IMR-90 (cell line): ENCODE measurements at regions not wholly inside any gene's neighbourhood (a gene's known extent, or its start where the extent isn't known, plus 50 kb on each side); places are given as distances from the start of the nearest gene placed in this dataset.

Source experiments
- ATAC-seq: fragments of 200-7000 bp; cut with Tn5 transposase; 2 replicates; pipeline ENCODE4 v1.9.1; 2020; ENCODE audit warnings: low read depth, mild to moderate bottlenecking, moderate library complexity
- BruUV-seq: library from RNA; stranded (reverse); fragments of 400-500 nt; replicated peaks from 2 replicates; lab custom pipeline; 2021; lab: Mats Ljungman, UMichigan
- CTCF ChIA-PET: fragments of 300-600 bp; formaldehyde crosslinking; extraction: SDS; loops from one replicate; lab custom pipeline; 2021; ENCODE audit warnings: antibody characterized with exemption; lab: Yijun Ruan, JAX
- POLR2A ChIA-PET: fragments of 300-600 bp; sonication (Branson Sonifier 250); formaldehyde crosslinking; loops from one replicate; lab custom pipeline; 2022; ENCODE audit warnings: antibody characterized with exemption; ENCODE audit not compliant: unreplicated experiment; lab: Charles Lee
- DNase-seq: peaks from one replicate; pipeline ENCODE4 v3.0.0; 2013
- H2AFZ ChIP-seq: replicated peaks from 2 replicates; pipeline ENCODE3; 2013; ENCODE audit warnings: low read length, mild to moderate bottlenecking; ENCODE audit not compliant: poor library complexity
- H2AK5ac ChIP-seq: 2 replicates; pipeline ENCODE4 v1.6.1; 2013; ENCODE audit warnings: low read depth, low read length, inconsistent platforms
- H2AK9ac ChIP-seq: replicated peaks from 2 replicates; pipeline ENCODE3; 2013; ENCODE audit warnings: mild to moderate bottlenecking, low read depth, low read length, moderate library complexity; ENCODE audit not compliant: poor library complexity
- H2BK120ac ChIP-seq: 2 replicates; pipeline ENCODE4 v1.6.1; 2013; ENCODE audit warnings: low read depth, low read length, inconsistent platforms
- H2BK15ac ChIP-seq: 3 replicates; pipeline ENCODE4 v1.6.1; 2013; ENCODE audit warnings: low read depth, low read length, inconsistent platforms
- H2BK20ac ChIP-seq: 2 replicates; pipeline ENCODE4 v1.6.1; 2013; ENCODE audit warnings: low read depth, mild to moderate bottlenecking, inconsistent platforms, low read length, moderate library complexity
- H2BK5ac ChIP-seq: 2 replicates; pipeline ENCODE4 v1.6.1; 2013; ENCODE audit warnings: mild to moderate bottlenecking, low read depth, low read length, inconsistent platforms; ENCODE audit not compliant: poor library complexity, severe bottlenecking
- H3K14ac ChIP-seq: replicated peaks from 2 replicates; pipeline ENCODE4 v1.6.1; 2013; ENCODE audit warnings: low read depth, low read length, inconsistent platforms
- H3K18ac ChIP-seq: 2 replicates; pipeline ENCODE4 v1.6.1; 2013; ENCODE audit warnings: low read depth, low read length, control low read depth
- H3K23ac ChIP-seq: 2 replicates; pipeline ENCODE4 v1.6.1; 2013; ENCODE audit warnings: low read depth, low read length, inconsistent platforms
- H3K27ac ChIP-seq: 2 replicates; pipeline ENCODE4 v1.5.1; 2013; ENCODE audit warnings: mild to moderate bottlenecking, control low read depth, low read length; ENCODE audit not compliant: insufficient read depth
- H3K27me3 ChIP-seq: 2 replicates; pipeline ENCODE4 v1.6.1; 2013; ENCODE audit warnings: low read length; ENCODE audit not compliant: control insufficient read depth, insufficient read depth
- H3K36me3 ChIP-seq: 2 replicates; pipeline ENCODE4 v1.6.1; 2013; ENCODE audit warnings: low read length, mixed read lengths; ENCODE audit not compliant: control insufficient read depth, insufficient read depth
- H3K4ac ChIP-seq: 2 replicates; pipeline ENCODE4 v1.6.1; 2013; ENCODE audit warnings: low read depth, low read length, inconsistent platforms
- H3K4me1 ChIP-seq: 2 replicates; pipeline ENCODE4 v1.6.1; 2013; ENCODE audit warnings: low read length, mixed read lengths; ENCODE audit not compliant: control insufficient read depth, insufficient read depth
- H3K4me2 ChIP-seq: 2 replicates; pipeline ENCODE4 v1.6.1; 2013; ENCODE audit warnings: low read depth, mild to moderate bottlenecking, control low read depth, low read length, moderate library complexity
- H3K4me3 ChIP-seq: 2 replicates; pipeline ENCODE4 v1.5.1; 2013; ENCODE audit warnings: low read depth, mild to moderate bottlenecking, control low read depth, low read length, moderate library complexity; ENCODE audit not compliant: insufficient read depth
- H3K56ac ChIP-seq: 2 replicates; pipeline ENCODE4 v1.6.1; 2013; ENCODE audit warnings: low read length, inconsistent platforms; ENCODE audit not compliant: insufficient read depth; ENCODE audit errors: extremely low read depth
- H3K79me1 ChIP-seq, 2 experiments: 2 replicates each; pipeline ENCODE4 v1.6.1; 2013; ENCODE audit warnings: low read length in 2 of 2, inconsistent platforms in 1 of 2, low read depth in 1 of 2
- H3K9ac ChIP-seq: 2 replicates; pipeline ENCODE4 v1.6.1; 2013; ENCODE audit warnings: low read depth, low read length, control low read depth
- H3K9me1 ChIP-seq: 2 replicates; pipeline ENCODE4 v1.6.1; 2013; ENCODE audit warnings: low read length, inconsistent platforms; ENCODE audit not compliant: insufficient read depth
- H3K9me3 ChIP-seq: 2 replicates; pipeline ENCODE4 v1.6.1; 2013; ENCODE audit warnings: low read length; ENCODE audit not compliant: control insufficient read depth, insufficient read depth
- H4K20me1 ChIP-seq: 2 replicates; pipeline ENCODE4 v1.6.1; 2013; ENCODE audit warnings: low read length, inconsistent platforms; ENCODE audit not compliant: insufficient read depth
- H4K5ac ChIP-seq: 2 replicates; pipeline ENCODE4 v1.6.1; 2013; ENCODE audit warnings: mild to moderate bottlenecking, low read depth, low read length, control low read depth
- H4K8ac ChIP-seq, 2 experiments: 2 replicates each; pipeline ENCODE4 v1.6.1; 2013; ENCODE audit warnings: low read depth in 2 of 2, low read length in 2 of 2, control low read depth in 1 of 2, inconsistent platforms in 1 of 2
- H4K91ac ChIP-seq: 2 replicates; pipeline ENCODE4 v1.6.1; 2013; ENCODE audit warnings: low read depth, low read length, inconsistent platforms; ENCODE audit not compliant: insufficient read depth
- BHLHE40 ChIP-seq: fragments of 150-350 bp; IDR thresholded peaks from 2 replicates; pipeline ENCODE4 v1.6.1; 2016; ENCODE audit warnings: mild to moderate bottlenecking, low read depth, low read length
- CEBPB ChIP-seq: IDR thresholded peaks from 2 replicates; pipeline ENCODE4 v1.6.1; 2012; ENCODE audit warnings: low read depth, low read length, improper control_type of control experiment
- CHD1 ChIP-seq: IDR thresholded peaks from 2 replicates; pipeline ENCODE4 v1.6.1; 2012; ENCODE audit warnings: low read depth, low read length, improper control_type of control experiment
- FOS ChIP-seq: fragments of 150-350 bp; IDR thresholded peaks from 2 replicates; pipeline ENCODE4 v1.6.1; 2016; ENCODE audit warnings: low read depth, low read length
- MAFK ChIP-seq: IDR thresholded peaks from 2 replicates; pipeline ENCODE4 v1.6.1; 2012; ENCODE audit warnings: low read depth, low read length, improper control_type of control experiment
- RCOR1 ChIP-seq: IDR thresholded peaks from 2 replicates; pipeline ENCODE4 v1.6.1; 2012; ENCODE audit warnings: mild to moderate bottlenecking, low read length, improper control_type of control experiment; ENCODE audit not compliant: insufficient replicate concordance
- RFX5 ChIP-seq: IDR thresholded peaks from 2 replicates; pipeline ENCODE4 v1.8.0; 2012; ENCODE audit warnings: low read depth, mild to moderate bottlenecking, low read length, moderate library complexity
- SMC3 ChIP-seq: fragments of 150-350 bp; IDR thresholded peaks from 2 replicates; pipeline ENCODE4 v1.6.1; 2016; ENCODE audit warnings: low read depth, mild to moderate bottlenecking, antibody characterized with exemption, low read length, moderate library complexity
- WGBS, 2 experiments: methylation state at CpG; one replicate each; pipeline versions ENCODE4 v1.1.5 to v1.1.7; 2013; ENCODE audit warnings: missing lambda C conversion rate in 2 of 2; ENCODE audit not compliant: insufficient read length in 1 of 2; ENCODE audit errors: extremely low coverage in 2 of 2; 5-methylcytosine and 5-hydroxymethylcytosine counted together
- dilution Hi-C: fragments of 300-500 bp; cut with HindIII; formaldehyde crosslinking; loops from one replicate; pipeline ENCODE4 v1.14.3; 2018; ENCODE audit warnings: low sequenced_read_pairs; ENCODE audit not compliant: unreplicated experiment
- in situ Hi-C: fragments of 300-500 bp; cut with MboI; formaldehyde crosslinking; loops from 3 replicates; pipeline ENCODE4 v1.14.3; 2019; ENCODE audit warnings: low sequenced_read_pairs, inconsistent platforms, mixed read lengths
- intact Hi-C: fragments of 100-400 bp; cut with micrococcal nuclease; formaldehyde crosslinking; loops from 2 replicates; pipeline ENCODE4 v1.10.0; 2022
- TF ChIP-seq, protein P1 (sequence below): fragments of 150-350 bp; IDR thresholded peaks from 2 replicates; pipeline ENCODE4 v1.6.1; 2017; ENCODE audit warnings: mild to moderate bottlenecking, antibody characterized with exemption, low read length, low read depth
- TF ChIP-seq, protein P2 (sequence below): fragments of 150-350 bp; IDR thresholded peaks from 2 replicates; pipeline ENCODE4 v1.6.1; 2016; ENCODE audit warnings: low read depth, mild to moderate bottlenecking, low read length, moderate library complexity, borderline replicate concordance
- TF ChIP-seq, protein P3 (sequence below): conservative IDR thresholded peaks from 2 replicates; pipeline ENCODE4 v1.5.1; 2012; ENCODE audit warnings: mild to moderate bottlenecking, low read depth, low read length, improper control_type of control experiment

DNA sequence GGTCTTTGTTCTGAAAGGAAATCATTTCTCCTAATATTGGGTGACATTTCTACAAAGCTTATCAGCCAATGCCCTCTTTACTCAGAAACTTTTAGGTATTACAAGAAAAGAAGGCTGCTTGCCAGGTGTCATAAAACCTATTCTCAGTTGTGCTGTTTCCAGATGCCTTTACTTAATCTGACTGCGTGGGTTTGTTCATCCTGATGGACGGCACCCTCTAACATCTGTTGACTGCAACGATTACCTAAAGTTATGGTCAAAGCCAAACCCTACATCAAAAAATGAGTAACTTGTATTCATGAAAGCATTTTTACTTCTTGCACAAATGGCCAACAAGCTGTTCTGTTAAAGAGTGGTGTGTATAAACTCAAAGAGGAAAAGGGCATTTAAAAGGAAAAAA, 207.7 kb upstream of the PDZRN3 start:
- DNase-seq (no peak), ATAC-seq (no peak)
- dilution Hi-C loops (no loop called here), in situ Hi-C loops (no loop called here), intact Hi-C loops (no loop called here)
- Histone ChIP-seq H2AK9ac (no peak overlapping the region), H4K5ac (no peak overlapping the region), H3K4ac (no peak overlapping the region), H3K4me3 (no peak overlapping the region), H4K20me1 (no peaks in the 10 kb centered on the region), H3K9ac (no peak overlapping the region), H3K4me1 (no peaks in the 10 kb centered on the region), H3K14ac (no peak overlapping the region), H3K27ac (no peak overlapping the region), H4K8ac (no peak overlapping the region), H2BK15ac (no peak overlapping the region), H3K9me3 (peaks cover 6% of the 10 kb centered on the region), H4K91ac (no peak overlapping the region), H2BK20ac (no peak overlapping the region), H3K9me1 (no peaks in the 10 kb centered on the region), H3K56ac (no peak overlapping the region), H3K4me2 (no peak overlapping the region), H3K18ac (no peak overlapping the region), H3K36me3 (no peaks in the 10 kb centered on the region), H2AK5ac (no peak overlapping the region), H2BK5ac (no peak overlapping the region), H3K27me3 (no peaks in the 10 kb centered on the region; the same call in 1 of the 2 replicates), H3K79me1 (no peaks in the 10 kb centered on the region), H3K23ac (no peak overlapping the region), H2BK120ac (no peak overlapping the region), H2AFZ (no peak overlapping the region)
- ChIA-PET CTCF (no interaction called here), POLR2A (no interaction called here)
- WGBS, 2 experiments = no CpG with 5 or more reads among the region's 3 CpGs
- TF ChIP-seq, protein P1, sequence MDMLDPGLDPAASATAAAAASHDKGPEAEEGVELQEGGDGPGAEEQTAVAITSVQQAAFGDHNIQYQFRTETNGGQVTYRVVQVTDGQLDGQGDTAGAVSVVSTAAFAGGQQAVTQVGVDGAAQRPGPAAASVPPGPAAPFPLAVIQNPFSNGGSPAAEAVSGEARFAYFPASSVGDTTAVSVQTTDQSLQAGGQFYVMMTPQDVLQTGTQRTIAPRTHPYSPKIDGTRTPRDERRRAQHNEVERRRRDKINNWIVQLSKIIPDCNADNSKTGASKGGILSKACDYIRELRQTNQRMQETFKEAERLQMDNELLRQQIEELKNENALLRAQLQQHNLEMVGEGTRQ = no peak
- TF ChIP-seq CEBPB (no peak), FOS (no peak), BHLHE40 (no peak), RFX5 (no peak), SMC3 (no peak), RCOR1 (no peak), MAFK (no peak), CHD1 (no peak)
- TF ChIP-seq, protein P2, sequence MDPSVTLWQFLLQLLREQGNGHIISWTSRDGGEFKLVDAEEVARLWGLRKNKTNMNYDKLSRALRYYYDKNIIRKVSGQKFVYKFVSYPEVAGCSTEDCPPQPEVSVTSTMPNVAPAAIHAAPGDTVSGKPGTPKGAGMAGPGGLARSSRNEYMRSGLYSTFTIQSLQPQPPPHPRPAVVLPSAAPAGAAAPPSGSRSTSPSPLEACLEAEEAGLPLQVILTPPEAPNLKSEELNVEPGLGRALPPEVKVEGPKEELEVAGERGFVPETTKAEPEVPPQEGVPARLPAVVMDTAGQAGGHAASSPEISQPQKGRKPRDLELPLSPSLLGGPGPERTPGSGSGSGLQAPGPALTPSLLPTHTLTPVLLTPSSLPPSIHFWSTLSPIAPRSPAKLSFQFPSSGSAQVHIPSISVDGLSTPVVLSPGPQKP = no peak
- TF ChIP-seq, protein P3, sequence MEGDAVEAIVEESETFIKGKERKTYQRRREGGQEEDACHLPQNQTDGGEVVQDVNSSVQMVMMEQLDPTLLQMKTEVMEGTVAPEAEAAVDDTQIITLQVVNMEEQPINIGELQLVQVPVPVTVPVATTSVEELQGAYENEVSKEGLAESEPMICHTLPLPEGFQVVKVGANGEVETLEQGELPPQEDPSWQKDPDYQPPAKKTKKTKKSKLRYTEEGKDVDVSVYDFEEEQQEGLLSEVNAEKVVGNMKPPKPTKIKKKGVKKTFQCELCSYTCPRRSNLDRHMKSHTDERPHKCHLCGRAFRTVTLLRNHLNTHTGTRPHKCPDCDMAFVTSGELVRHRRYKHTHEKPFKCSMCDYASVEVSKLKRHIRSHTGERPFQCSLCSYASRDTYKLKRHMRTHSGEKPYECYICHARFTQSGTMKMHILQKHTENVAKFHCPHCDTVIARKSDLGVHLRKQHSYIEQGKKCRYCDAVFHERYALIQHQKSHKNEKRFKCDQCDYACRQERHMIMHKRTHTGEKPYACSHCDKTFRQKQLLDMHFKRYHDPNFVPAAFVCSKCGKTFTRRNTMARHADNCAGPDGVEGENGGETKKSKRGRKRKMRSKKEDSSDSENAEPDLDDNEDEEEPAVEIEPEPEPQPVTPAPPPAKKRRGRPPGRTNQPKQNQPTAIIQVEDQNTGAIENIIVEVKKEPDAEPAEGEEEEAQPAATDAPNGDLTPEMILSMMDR = no peak
- no TSS peak for BruUV-seq
